GM12878 (cell line): ENCODE measurements at regions not wholly inside any gene's neighbourhood (a gene's known extent, or its start where the extent isn't known, plus 50 kb on each side); places are given as distances from the start of the nearest gene placed in this dataset.

Experiments
- ATAC-seq: fragments of 200-7000 bp; cut with Tn5 transposase; 3 replicates; pipeline ENCODE4 v1.9.1; 2020; ENCODE audit warnings: mild to moderate bottlenecking, moderate library complexity
- BruUV-seq: library from RNA; stranded (reverse); fragments of 400-500 nt; replicated peaks from 2 replicates; lab custom pipeline; 2021; lab: Mats Ljungman, UMichigan
- CTCF ChIA-PET: fragments of 300-600 bp; sonication (Branson Sonifier 250); formaldehyde crosslinking; extraction: SDS; loops from one replicate; lab custom pipeline; 2021; ENCODE audit warnings: inconsistent platforms; lab: Yijun Ruan, JAX
- POLR2A ChIA-PET: fragments of 350-600 bp; formaldehyde crosslinking; extraction: SDS; loops from one replicate; lab custom pipeline; 2021; ENCODE audit warnings: inconsistent platforms; lab: Charles Lee
- RAD21 ChIA-PET: fragments of 300-600 bp; sonication (Branson Sonifier 250); formaldehyde crosslinking; loops from one replicate; lab custom pipeline; 2023; ENCODE audit warnings: antibody characterized with exemption; ENCODE audit not compliant: unreplicated experiment; lab: Charles Lee
- SMC1A ChIA-PET: fragments of 300-600 bp; sonication (Branson Sonifier 250); formaldehyde crosslinking; loops from one replicate; lab custom pipeline; 2023; ENCODE audit not compliant: unreplicated experiment, uncharacterized antibody; lab: Charles Lee
- DNase-seq: peaks from one replicate; pipeline ENCODE4 v3.0.0-alpha.2; 2011; ENCODE audit warnings: low read depth, low spot score
- FAIRE-seq: peaks from 3 replicates; lab custom pipeline; 2011; peaks lifted over from hg19 to GRCh38; lab: Jason Lieb, UNC
- H2AFZ ChIP-seq: 2 replicates; pipeline ENCODE4 v1.6.0; 2011; ENCODE audit warnings: low read depth, low read length, control low read depth; ENCODE audit not compliant: control insufficient read depth
- H3K27ac ChIP-seq: 2 replicates; pipeline ENCODE4 v1.5.1; 2011; ENCODE audit warnings: control low read depth; ENCODE audit not compliant: control insufficient read depth, insufficient read depth
- H3K27me3 ChIP-seq, 2 experiments: replicated peaks in 1 of 2; 2 replicates each; pipeline versions ENCODE4 v1.6.0 to v1.6.1; 2011; ENCODE audit warnings: low read length in 1 of 2; ENCODE audit not compliant: control insufficient read depth in 2 of 2, insufficient read depth in 2 of 2
- H3K36me3 ChIP-seq, 2 experiments: 2 replicates each; pipeline ENCODE4 v1.5.1; 2011; ENCODE audit warnings: low read length in 1 of 2; ENCODE audit not compliant: control insufficient read depth in 2 of 2, insufficient read depth in 2 of 2
- H3K4me1 ChIP-seq: 2 replicates; pipeline ENCODE4 v1.6.1; 2011; ENCODE audit warnings: mild to moderate bottlenecking, low read length, moderate library complexity, mixed read lengths; ENCODE audit not compliant: control insufficient read depth, insufficient read depth
- H3K4me2 ChIP-seq: 2 replicates; pipeline ENCODE4 v1.6.0; 2011; ENCODE audit warnings: control low read depth; ENCODE audit not compliant: control insufficient read depth, insufficient read depth
- H3K4me3 ChIP-seq: fragments of 200-600 bp; sonication (generic); 2 replicates; pipeline ENCODE4 v1.5.1; 2016
- H3K79me2 ChIP-seq: 2 replicates; pipeline ENCODE4 v1.6.0; 2011; ENCODE audit warnings: low read length; ENCODE audit not compliant: control insufficient read depth, insufficient read depth
- H3K9ac ChIP-seq: 2 replicates; pipeline ENCODE4 v1.8.0; 2011; ENCODE audit warnings: low read length, control low read depth, mixed read lengths; ENCODE audit not compliant: control insufficient read depth, insufficient read depth
- H3K9me3 ChIP-seq: replicated peaks from 3 replicates; pipeline ENCODE4 v1.5.1; 2011; ENCODE audit warnings: mild to moderate bottlenecking, low read length; ENCODE audit not compliant: control insufficient read depth, insufficient read depth
- H4K20me1 ChIP-seq: 2 replicates; pipeline ENCODE4 v1.6.0; 2011; ENCODE audit not compliant: control insufficient read depth, insufficient read depth
- BHLHE40 ChIP-seq, 2 experiments: fragments of 450-650 bp in 1 of 2; IDR thresholded peaks; 2 replicates each; pipeline ENCODE4 v1.6.1; 2011 to 2017; ENCODE audit warnings: low read depth in 2 of 2, borderline replicate concordance in 1 of 2, improper control_type of control experiment in 1 of 2, low read length in 1 of 2, mild to moderate bottlenecking in 1 of 2
- E2F8 ChIP-seq: fragments of 450-650 bp; IDR thresholded peaks from 2 replicates; pipeline ENCODE4 v1.6.1; 2018; ENCODE audit warnings: mild to moderate bottlenecking, low read depth, moderate library complexity; ENCODE audit not compliant: partially characterized antibody
- EED ChIP-seq: sonication (generic); IDR thresholded peaks from 2 replicates; pipeline ENCODE4 v1.6.1; 2016; ENCODE audit warnings: antibody characterized with exemption, low read depth
- EGR1 ChIP-seq, 2 experiments: IDR thresholded peaks; 1 replicate in 1 of 2; 2 replicates in 1 of 2; pipeline ENCODE4 v1.6.1; 2011 to 2012; ENCODE audit warnings: low read depth in 2 of 2, low read length in 2 of 2, borderline replicate concordance in 1 of 2, mild to moderate bottlenecking in 1 of 2, moderate library complexity in 1 of 2
- ELK1 ChIP-seq: IDR thresholded peaks from 2 replicates; pipeline ENCODE4 v1.6.1; 2012; ENCODE audit warnings: low read depth, low read length, improper control_type of control experiment
- JUND ChIP-seq: IDR thresholded peaks from 2 replicates; pipeline ENCODE4 v1.6.1; 2012; ENCODE audit warnings: low read depth, mild to moderate bottlenecking, low read length, improper control_type of control experiment, moderate library complexity
- KAT2A ChIP-seq: conservative IDR thresholded peaks from 2 replicates; pipeline ENCODE4 v1.6.1; 2011; ENCODE audit warnings: low read depth, low read length; ENCODE audit not compliant: control insufficient read depth
- MLLT1 ChIP-seq: fragments of 450-650 bp; IDR thresholded peaks from 2 replicates; pipeline ENCODE4 v1.6.1; 2016; ENCODE audit warnings: mild to moderate bottlenecking
- NKRF ChIP-seq: fragments of 450-650 bp; conservative IDR thresholded peaks from 2 replicates; pipeline ENCODE4 v1.6.1; 2017; ENCODE audit warnings: mild to moderate bottlenecking, moderate library complexity
- RAD51 ChIP-seq: fragments of 450-650 bp; IDR thresholded peaks from 2 replicates; pipeline ENCODE4 v1.6.1; 2016; ENCODE audit warnings: moderate library complexity, mild to moderate bottlenecking, inconsistent platforms
- SIN3A ChIP-seq: IDR thresholded peaks from 2 replicates; pipeline ENCODE4 v1.6.1; 2012; ENCODE audit warnings: low read depth, low read length, improper control_type of control experiment
- SMAD5 ChIP-seq: IDR thresholded peaks from 2 replicates; pipeline ENCODE4 v1.6.1; 2016; ENCODE audit warnings: antibody characterized with exemption, low read depth
- SMC3 ChIP-seq: IDR thresholded peaks from 2 replicates; pipeline ENCODE4 v1.6.1; 2011; ENCODE audit warnings: low read length, improper control_type of control experiment, borderline replicate concordance
- ZBTB11 ChIP-seq: fragments of 450-650 bp; formaldehyde crosslinking; IDR thresholded peaks from 2 replicates; pipeline ENCODE4 v1.5.0; 2022; ENCODE audit warnings: mild to moderate bottlenecking, missing genetic modification characterization
- WGBS: methylation state at CpG from one replicate; pipeline ENCODE4 v1.1.6; 2016; ENCODE audit warnings: low lambda C conversion rate; ENCODE audit not compliant: insufficient replicate concordance, insufficient coverage; ENCODE audit errors: missing lambda C conversion rate; 5-methylcytosine and 5-hydroxymethylcytosine counted together
- in situ Hi-C: fragments of 300-500 bp; cut with MboI; formaldehyde crosslinking; loops from 9 replicates; pipeline ENCODE4 v1.14.3; 2018; ENCODE audit warnings: mixed read lengths
- intact Hi-C: fragments of 100-400 bp; cut with micrococcal nuclease; formaldehyde crosslinking; loops from one replicate; pipeline ENCODE4 v1.14.2; 2022; ENCODE audit not compliant: unreplicated experiment

GRCh38 chr9:91056486-91056885 is 254.9 kb downstream of the SYK start:
- ATAC-seq, result no peak
- no TSS peak for BruUV-seq
- ChIA-PET SMC1A (no interaction called here), RAD21 (no interaction called here), POLR2A (no interaction called here), CTCF (no interaction called here)
- in situ Hi-C loops (no loop called here), intact Hi-C loops (no loop called here)
- DNase-seq, result no peak
- Histone ChIP-seq H3K9me3 (no peaks in the 10 kb centered on the region), H3K27me3 (peaks cover 0 to 3% of the 10 kb centered on the region in 2 experiments; a peak in 2 of 4 replicates), H3K27ac (no peak overlapping the region), H3K9ac (no peak overlapping the region), H3K36me3 (no peaks in the 10 kb centered on the region), H4K20me1 (no peaks in the 10 kb centered on the region), H2AFZ (no peak overlapping the region), H3K4me2 (no peak overlapping the region), H3K4me3 (no peak overlapping the region), H3K79me2 (no peaks in the 10 kb centered on the region), H3K4me1 (no peaks in the 10 kb centered on the region)
- 36% methylated on average over 4 of the region's 4 CpGs for WGBS
- FAIRE-seq, result no peak
- TF ChIP-seq SMC3 (no peak), RAD51 (no peak), MLLT1 (no peak), SIN3A (no peak), BHLHE40 (IDR thresholded peaks at IDR 0.05; ENCODE audit: borderline replicate concordance in 1 of 2, low read depth in 2 of 2, low read length in 1 of 2) (no peak), E2F8 (no peak), EED (no peak), SMAD5 (no peak), NKRF (no peak), EGR1 (IDR thresholded peaks at IDR 0.05; ENCODE audit: borderline replicate concordance in 1 of 2, low read depth in 2 of 2, low read length in 2 of 2) (no peak), JUND (no peak), ZBTB11 (CRISPR knock-in tag) (no peak), KAT2A (no peak), ELK1 (no peak)
